Activated CD4-positive, alpha-beta T cell treated with anti-CD3 and anti-CD28 coated beads for 24 hours (primary cell): ENCODE measurements at regions not wholly inside any gene's neighbourhood (a gene's known extent, or its start where the extent isn't known, plus 50 kb on each side); places are given as distances from the start of the nearest gene placed in this dataset.
"Not testable (repeated sequence)": the region's sequence is repeated elsewhere in the genome, so short reads cannot be mapped to it uniquely, and the experiment has no call there.

Source experiments
- DNase-seq, 2 donors: peaks; one replicate each; pipeline ENCODE4 v3.0.0-alpha.2; 2020; ENCODE audit warnings: low read depth in 2 of 2

DNA sequence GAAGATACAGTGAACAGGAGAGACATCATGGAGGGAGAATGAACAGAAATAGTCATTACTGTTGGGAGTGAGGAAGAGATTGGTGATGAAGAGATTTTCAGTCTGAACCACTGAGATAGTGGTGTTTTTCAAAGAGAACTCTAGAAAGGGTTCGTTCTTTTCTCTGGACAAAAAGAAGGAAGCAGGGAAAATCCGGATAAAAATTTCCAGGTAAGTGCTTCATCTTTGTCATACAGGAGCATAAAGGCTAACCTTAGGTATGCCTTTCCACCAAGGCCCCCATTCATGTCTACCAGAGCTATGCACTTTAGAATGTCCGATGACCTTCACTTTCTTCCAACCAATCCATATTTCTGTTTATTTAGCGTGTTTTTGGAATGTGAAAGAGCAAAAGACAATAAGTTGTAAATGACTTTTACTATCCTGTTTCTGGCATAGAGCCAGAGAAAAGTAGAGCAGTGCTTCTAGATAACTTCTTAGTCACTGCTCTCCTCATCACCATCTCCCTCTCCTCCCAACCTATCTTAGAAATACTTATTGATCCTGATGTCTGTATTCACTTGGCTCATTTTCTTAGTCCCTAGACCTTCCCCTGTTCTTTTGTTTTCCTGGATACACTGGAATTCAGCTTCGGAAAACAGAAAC, 116.5 kb downstream of the TTC6 start:
- no peak for DNase-seq

DNA sequence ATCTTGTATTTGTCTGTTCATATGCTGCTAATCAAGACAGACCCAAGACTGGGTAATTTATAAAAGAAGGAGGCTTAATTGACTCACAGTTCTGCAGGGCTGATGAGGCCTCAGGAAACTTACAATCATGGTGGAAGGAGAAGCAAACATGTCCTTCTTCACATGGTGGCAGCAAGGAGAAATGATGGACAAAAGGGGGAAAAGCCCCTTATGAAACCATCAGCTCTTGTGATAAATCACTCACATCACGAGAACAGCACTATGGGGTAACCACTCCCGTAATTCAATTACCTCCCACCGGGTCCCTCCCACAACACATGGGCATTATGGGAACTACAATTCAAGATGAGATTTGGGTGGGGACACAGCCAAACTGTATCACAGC, 117.0 kb downstream of the TTC6 start:
- DNase-seq: not testable (repeated sequence)

DNA sequence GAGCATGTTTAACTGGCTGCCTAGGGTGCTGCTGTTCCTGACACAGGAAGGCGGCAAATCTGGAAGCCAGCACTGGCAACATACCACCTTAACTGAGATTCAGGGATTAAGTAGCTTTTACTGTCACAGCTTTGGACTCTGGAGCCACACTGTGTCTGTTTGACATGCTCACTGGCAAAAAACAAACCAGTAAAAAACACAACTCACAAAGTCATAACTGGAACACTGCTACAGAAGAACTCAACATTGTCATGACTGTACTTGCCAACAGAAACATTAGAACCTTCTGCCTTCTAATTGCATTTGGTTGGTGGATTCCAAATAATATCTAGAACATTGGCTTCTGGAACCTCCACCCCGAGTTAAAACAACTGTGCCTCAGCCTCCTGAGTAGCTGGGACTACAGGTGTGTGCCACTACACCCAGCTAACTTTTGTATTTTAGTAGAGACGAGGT, 117.6 kb downstream of the TTC6 start:
- DNase-seq: no peak

- no peak for DNase-seq
Observed at GRCh38 chr14:37720131-37720530, 124.7 kb downstream of the TTC6 start.

DNA sequence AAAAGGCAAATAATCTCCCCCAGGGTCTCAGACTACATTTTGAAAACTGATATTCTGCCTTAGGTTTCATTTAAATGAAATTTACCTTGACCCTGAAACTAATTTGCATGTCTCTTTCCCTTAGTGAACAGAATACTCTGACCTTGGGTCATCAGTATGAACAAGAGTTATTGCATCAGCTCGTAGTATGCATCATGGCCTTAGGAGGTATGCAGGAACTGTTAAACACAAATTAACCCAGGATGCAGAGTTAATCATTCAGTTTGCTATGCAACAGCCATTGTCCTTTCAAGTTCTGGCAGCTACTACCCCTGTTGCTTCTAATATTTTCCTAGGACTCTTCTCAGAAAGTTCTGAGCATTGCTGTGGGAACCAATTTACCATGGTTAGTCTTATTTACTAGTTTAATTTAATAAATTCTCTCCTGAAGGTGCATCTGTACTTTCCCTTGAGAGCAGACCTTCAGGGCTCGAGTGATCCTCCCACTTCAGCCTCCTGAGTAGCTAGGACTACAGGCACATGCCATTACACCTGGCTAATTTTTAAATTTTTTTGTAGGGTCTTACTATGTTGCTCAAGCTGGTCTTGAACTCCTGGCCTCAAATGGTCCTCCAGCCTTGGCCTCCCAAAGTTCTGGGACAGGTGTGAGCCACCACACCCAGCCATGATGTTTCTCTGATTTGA, 126.7 kb downstream of the TTC6 start:
- no peak for DNase-seq

DNA sequence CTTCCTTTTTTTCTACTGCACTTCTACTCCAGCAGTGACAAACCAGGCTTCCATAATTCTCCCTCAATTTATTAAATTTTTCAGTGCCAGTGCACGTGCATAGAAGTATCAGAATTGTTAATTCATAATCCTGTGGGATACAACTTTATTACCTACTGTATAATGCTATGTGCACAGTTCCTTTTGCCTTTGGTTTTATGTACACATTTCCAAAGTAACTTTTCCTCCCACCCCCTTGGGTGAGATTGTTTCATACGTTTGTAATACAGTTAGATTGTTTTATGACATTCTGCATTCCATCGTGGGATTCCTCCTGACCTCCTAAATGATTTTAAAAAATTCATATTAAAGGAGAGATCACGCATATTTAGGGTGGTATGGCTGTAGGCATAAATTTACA, 128.1 kb downstream of the TTC6 start:
- DNase-seq: no peak

DNA sequence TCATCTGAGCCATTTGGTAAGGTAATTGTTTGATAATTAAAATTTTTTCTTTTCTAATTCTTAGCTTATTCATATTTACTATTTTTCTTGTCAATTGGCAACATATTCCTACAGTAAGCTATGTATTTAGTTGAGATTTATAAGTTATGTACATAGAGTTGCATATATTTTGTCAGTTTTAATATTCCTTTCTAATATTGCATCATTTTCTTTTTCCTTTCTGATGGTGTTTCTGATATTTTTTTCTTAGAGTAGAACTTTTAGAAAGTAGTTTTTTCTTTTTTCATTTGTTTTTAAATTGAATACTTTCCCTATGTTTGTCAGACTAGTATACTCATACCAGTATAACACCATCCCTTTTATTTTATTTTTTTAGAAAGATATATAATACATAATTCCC, 131.3 kb downstream of the TTC6 start:
- DNase-seq: no peak

GRCh38 chr14:37729218-37729617, 133.8 kb downstream of the TTC6 start:
- DNase-seq: no peak

GRCh38 chr14:37731094-37731493, 135.7 kb downstream of the TTC6 start:
- no peak for DNase-seq

DNA sequence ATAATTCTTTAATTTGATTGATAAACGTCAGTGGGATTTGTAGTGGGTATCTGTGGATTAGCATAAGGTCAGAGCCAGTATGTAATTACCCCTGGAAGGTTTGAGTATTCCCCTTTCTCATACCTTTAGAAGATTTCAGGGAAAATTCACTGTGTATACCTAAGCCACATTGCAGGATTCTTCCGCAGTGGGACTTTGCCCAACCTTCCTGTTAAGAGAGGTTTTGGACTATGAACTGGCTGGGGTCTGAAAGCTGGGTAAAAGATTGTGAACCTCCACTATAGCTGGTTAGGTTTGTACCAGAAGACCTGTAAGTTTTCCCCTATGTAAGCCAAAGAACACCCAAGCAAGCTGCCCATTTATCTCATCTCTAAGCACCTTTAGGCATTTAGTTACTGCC, 150.2 kb downstream of the TTC6 start:
- no peak for DNase-seq

- DNase-seq: no peak
Observed at GRCh38 chr14:37746140-37746832, 150.9 kb downstream of the TTC6 start.

GRCh38 chr14:37753459-37753858, 158.0 kb downstream of the TTC6 start:
- DNase-seq: no peak

- DNase-seq: not testable (repeated sequence)
Observed at GRCh38 chr14:37760275-37760674, 164.8 kb downstream of the TTC6 start.

DNA sequence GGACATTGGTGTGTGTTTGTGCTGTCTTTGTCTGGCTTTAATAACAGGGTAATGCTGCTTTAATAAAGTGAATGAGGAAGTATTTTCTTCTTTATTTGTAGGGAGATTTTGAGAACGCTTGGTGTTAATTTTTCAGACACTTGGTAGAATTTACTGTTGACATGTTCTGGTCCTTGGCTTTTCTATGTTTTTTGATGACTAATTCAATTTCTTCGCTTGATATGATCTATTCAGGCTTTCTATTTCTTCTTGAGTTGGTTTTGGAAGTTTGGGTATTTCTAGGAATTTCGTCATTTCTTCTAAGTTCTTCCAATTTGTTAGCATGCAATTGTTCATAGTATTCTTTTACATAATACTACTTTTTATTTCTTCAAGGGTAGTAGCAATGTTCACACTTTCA, 167.8 kb downstream of the TTC6 start:
- DNase-seq: no peak

- DNase-seq: not testable (repeated sequence)
Observed at GRCh38 chr14:37772283-37772682, 176.9 kb downstream of the TTC6 start.

DNA sequence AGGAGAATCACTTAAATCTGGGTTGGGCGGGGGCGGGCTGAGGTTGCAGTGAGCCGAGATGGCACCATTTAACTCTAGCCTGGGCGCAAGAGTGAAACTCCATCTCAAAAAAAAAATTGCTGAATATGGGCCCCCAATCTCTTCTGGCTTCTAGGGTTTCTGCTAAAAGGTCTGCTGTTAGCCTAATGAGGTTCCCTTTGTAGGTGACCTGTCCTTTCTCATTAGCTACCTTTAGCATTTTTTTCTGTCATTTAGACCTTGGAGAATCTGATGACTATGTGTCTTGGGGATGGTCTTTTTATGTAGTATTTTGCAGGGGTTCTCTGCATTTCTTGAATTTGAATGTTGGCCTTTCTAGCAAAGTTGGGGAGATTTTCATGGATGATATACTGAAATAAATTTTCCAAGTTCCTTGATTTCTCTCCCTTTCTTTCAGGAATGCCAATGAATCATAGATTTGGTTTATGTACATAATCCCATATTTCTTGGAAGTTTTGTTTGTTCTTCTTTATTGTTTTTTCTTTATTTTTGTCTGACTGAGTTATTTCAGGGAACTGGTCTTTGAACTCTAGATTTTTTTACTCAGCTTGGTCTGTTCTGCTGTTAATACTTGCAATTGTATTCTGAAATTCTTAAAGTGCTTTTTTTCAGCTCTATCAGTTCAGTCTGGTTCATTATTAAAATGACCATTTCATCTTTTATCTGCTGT, 181.5 kb downstream of the TTC6 start:
- no peak for DNase-seq

DNA sequence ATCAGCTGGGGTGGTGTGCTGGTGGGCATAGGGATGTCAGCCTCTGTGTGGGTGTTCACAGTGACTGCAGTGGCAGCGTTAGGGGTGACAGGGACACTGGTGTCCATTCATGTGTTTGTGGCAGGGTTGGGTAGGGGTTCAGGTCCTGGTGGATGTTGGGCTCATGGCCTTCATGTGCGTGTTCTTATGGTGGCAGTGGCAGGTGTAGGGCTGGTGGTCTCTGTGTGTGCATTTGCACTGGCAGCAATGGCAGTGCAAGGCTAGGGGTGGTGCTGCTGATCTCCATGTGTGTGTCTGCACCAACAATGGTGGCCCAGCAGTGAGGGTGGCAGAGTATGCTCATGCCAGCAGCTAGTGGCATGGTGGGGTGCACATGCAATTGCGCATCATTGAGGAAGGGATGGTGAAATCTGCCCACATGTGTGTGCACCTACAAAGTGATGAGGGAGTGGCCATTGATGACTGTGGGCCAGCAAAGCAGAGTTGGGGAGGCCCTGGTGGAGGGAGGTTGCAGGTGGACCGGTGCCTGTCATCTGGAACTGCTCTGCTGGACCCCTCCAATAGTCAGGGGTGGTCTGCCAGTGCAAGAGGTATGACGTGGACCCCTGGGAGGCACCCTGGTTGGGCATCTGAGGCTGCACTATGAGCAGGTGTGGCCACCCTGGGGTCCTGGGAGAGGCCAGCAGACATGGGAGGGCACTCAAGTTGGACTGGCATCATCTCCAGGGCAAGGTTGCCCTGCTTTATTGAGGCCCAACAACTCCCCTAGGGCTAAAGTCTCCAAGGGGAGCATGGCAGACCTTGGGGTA, 182.9 kb downstream of the TTC6 start:
- no peak for DNase-seq

GRCh38 chr14:37779480-37779879, 184.1 kb downstream of the TTC6 start:
- no peak for DNase-seq

DNA sequence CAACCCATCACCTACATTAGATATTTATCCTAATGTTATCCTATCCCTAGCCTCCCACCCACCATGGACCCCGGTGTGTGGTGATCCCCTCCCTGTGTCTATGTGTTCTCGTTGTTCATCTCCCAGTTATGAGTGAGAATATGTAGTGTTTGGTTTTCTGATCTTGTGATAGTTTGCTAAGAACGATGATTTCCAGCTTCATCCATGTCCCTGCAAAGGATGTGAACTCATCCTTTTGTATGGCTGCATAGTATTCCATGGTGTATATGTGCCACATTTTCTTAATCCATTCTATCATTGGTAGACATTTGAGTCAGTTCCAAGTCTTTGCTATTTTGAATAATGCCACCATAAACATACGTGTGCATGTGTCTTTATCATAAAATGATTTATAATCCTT, 185.3 kb downstream of the TTC6 start:
- not testable (repeated sequence) for DNase-seq

DNA sequence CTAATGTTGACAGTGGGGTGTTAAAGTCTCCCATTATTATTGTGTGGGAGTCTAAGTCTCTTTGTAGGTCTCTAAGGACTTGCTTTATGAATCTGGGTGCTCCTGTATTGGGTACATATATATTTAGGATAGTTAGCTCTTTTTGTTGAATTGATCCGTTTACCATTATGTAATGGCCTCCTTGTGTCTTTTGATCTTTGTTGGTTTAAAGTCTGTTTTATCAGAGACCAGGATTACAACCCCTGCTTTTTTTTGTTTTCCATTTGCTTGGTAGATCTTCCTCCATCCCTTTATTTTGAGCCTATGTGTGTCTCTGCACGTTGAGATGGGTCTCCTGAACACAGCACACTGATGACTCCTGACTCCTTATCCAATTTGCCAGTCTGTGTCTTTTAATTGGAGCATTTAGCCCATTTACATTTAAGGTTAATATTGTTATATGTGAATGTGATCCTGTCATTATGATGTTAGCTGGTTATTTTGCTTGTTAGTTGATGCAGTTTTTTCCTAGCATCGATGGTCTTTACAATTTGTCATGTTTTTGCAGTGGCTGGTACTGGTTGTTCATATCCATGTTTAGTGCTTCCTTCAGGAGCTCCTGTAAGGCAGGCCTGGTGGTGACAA, 188.9 kb downstream of the TTC6 start:
- not testable (repeated sequence) for DNase-seq

DNA sequence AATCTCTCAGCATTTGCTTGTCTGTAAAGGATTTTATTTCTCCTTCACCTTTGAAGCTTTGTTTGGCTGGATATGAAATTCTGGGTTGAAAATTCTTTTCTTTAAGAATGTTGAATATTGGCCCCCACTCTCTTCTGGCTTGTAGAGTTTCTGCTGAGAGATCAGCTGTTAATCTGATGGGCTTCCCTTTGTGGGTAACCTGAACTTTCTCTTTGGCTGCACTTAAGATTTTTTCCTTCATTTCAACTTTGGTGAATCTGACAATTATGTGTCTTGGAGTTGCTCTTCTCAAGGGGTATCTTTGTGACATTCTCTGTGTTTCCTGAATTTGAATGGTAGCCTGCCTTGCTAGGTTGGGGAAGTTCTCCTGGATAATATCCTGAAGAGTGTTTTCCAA, 189.4 kb downstream of the TTC6 start:
- DNase-seq: not testable (repeated sequence)
